ENCODE measurements at regions not wholly inside any gene's neighbourhood (a gene's known extent, or its start where the extent isn't known, plus 50 kb on each side); places are given as distances from the start of the nearest gene placed in this dataset.

- no peak for DNase-seq (ENCODE audit: low spot score in 2 of 2)
- Mint-ChIP-seq H3K27me3 (peaks cover 14% of the 10 kb centered on the region), H3K36me3 (peaks cover 4% of the 10 kb centered on the region), H3K9me3 (peaks cover 16% of the 10 kb centered on the region), H3K4me1 (no peaks in the 10 kb centered on the region), H3K4me3 (no peak overlapping the region), H3K27ac (no peak overlapping the region)
- ATAC-seq (ENCODE audit: low read depth) = no peak
Measured at GRCh38 chr13:48761256-48761655, 107.5 kb downstream of the CYSLTR2 start.

GRCh38 chr13:48769107-48769704 lies 115.5 kb downstream of the CYSLTR2 start:
- Mint-ChIP-seq H3K27ac (no peak overlapping the region), H3K4me1 (peaks cover 3% of the 10 kb centered on the region), H3K4me3 (no peak overlapping the region), H3K27me3 (peaks cover 11% of the 10 kb centered on the region), H3K9me3 (peaks cover 16% of the 10 kb centered on the region), H3K36me3 (no peaks in the 10 kb centered on the region)
- peak; percentile 95 for ATAC-seq (ENCODE audit: low read depth)
- peak; percentile 84 to 87 for DNase-seq (ENCODE audit: low spot score in 2 of 2)

- H3K9me3 Mint-ChIP-seq = peaks cover 11% of the 10 kb centered on the region
- ATAC-seq (ENCODE audit: low read depth) (no peak), DNase-seq (ENCODE audit: low spot score in 2 of 2) (no peak)
- H3K27ac Mint-ChIP-seq = no peak overlapping the region
- H3K27me3 Mint-ChIP-seq = peaks cover 16% of the 10 kb centered on the region
- H3K36me3 Mint-ChIP-seq = no peaks in the 10 kb centered on the region
- H3K4me1 Mint-ChIP-seq = peaks cover 3% of the 10 kb centered on the region
- H3K4me3 Mint-ChIP-seq = no peak overlapping the region
Measured at GRCh38 chr13:48770372-48770771, 116.6 kb downstream of the CYSLTR2 start.

- H3K36me3 Mint-ChIP-seq = no peaks in the 10 kb centered on the region
- H3K4me3 Mint-ChIP-seq = no peak overlapping the region
- peaks cover 16% of the 10 kb centered on the region for H3K27me3 Mint-ChIP-seq
- H3K4me1 Mint-ChIP-seq = peaks cover 3% of the 10 kb centered on the region
- DNase-seq (ENCODE audit: low spot score in 2 of 2) (no peak), ATAC-seq (ENCODE audit: low read depth) (no peak)
- peaks cover 3% of the 10 kb centered on the region for H3K9me3 Mint-ChIP-seq
- no peak overlapping the region for H3K27ac Mint-ChIP-seq
Measured at GRCh38 chr13:48772908-48773307, 119.2 kb downstream of the CYSLTR2 start.

GRCh38 chr13:48773531-48774275 lies 120.0 kb downstream of the CYSLTR2 start:
- Mint-ChIP-seq H3K36me3 (no peaks in the 10 kb centered on the region), H3K27ac (no peak overlapping the region), H3K27me3 (peaks cover 16% of the 10 kb centered on the region), H3K4me1 (peaks cover 3% of the 10 kb centered on the region), H3K9me3 (peaks cover 2% of the 10 kb centered on the region), H3K4me3 (no peak overlapping the region)
- ATAC-seq (ENCODE audit: low read depth) (no peak), DNase-seq (ENCODE audit: low spot score in 2 of 2) (no peak)

- H3K27me3 Mint-ChIP-seq = peaks cover 13% of the 10 kb centered on the region
- DNase-seq (ENCODE audit: low spot score in 2 of 2) = no peak
- H3K4me1 Mint-ChIP-seq = no peaks in the 10 kb centered on the region
- H3K27ac Mint-ChIP-seq = no peak overlapping the region
- no peaks in the 10 kb centered on the region for H3K36me3 Mint-ChIP-seq
- no peak overlapping the region for H3K4me3 Mint-ChIP-seq
- no peak for ATAC-seq (ENCODE audit: low read depth)
- peaks cover 8% of the 10 kb centered on the region for H3K9me3 Mint-ChIP-seq
Measured at GRCh38 chr13:48775285-48775684, 121.6 kb downstream of the CYSLTR2 start.

GRCh38 chr13:48775804-48776203 lies 122.1 kb downstream of the CYSLTR2 start:
- no peak overlapping the region for H3K4me3 Mint-ChIP-seq
- no peaks in the 10 kb centered on the region for H3K36me3 Mint-ChIP-seq
- H3K27ac Mint-ChIP-seq = no peak overlapping the region
- ATAC-seq (ENCODE audit: low read depth) (no peak), DNase-seq (ENCODE audit: low spot score in 2 of 2) (no peak)
- peaks cover 8% of the 10 kb centered on the region for H3K9me3 Mint-ChIP-seq
- peaks cover 13% of the 10 kb centered on the region for H3K27me3 Mint-ChIP-seq
- H3K4me1 Mint-ChIP-seq = no peaks in the 10 kb centered on the region

- DNase-seq (ENCODE audit: low spot score in 2 of 2) = no peak
- Mint-ChIP-seq H3K27ac (no peak overlapping the region), H3K27me3 (peaks cover 11% of the 10 kb centered on the region), H3K4me1 (no peaks in the 10 kb centered on the region), H3K9me3 (peaks cover 8% of the 10 kb centered on the region), H3K4me3 (no peak overlapping the region), H3K36me3 (no peaks in the 10 kb centered on the region)
- ATAC-seq (ENCODE audit: low read depth) = no peak
Measured at GRCh38 chr13:48776401-48776800, 122.7 kb downstream of the CYSLTR2 start.

- Mint-ChIP-seq H3K9me3 (peaks cover 8% of the 10 kb centered on the region), H3K27ac (no peak overlapping the region), H3K4me3 (no peak overlapping the region), H3K4me1 (no peaks in the 10 kb centered on the region), H3K36me3 (no peaks in the 10 kb centered on the region), H3K27me3 (peaks cover 12% of the 10 kb centered on the region)
- ATAC-seq (ENCODE audit: low read depth) (no peak), DNase-seq (ENCODE audit: low spot score in 2 of 2) (no peak)
Measured at GRCh38 chr13:48778610-48779009, 124.9 kb downstream of the CYSLTR2 start.

- DNase-seq (ENCODE audit: low spot score in 2 of 2) (no peak), ATAC-seq (ENCODE audit: low read depth) (no peak)
- Mint-ChIP-seq H3K27me3 (peaks cover 7% of the 10 kb centered on the region), H3K36me3 (peaks cover under 1% of the 10 kb centered on the region), H3K4me1 (no peaks in the 10 kb centered on the region), H3K4me3 (no peak overlapping the region), H3K9me3 (peaks cover 8% of the 10 kb centered on the region), H3K27ac (no peak overlapping the region)
Measured at GRCh38 chr13:48780713-48781341, 127.1 kb downstream of the CYSLTR2 start.

- no peak for ATAC-seq (ENCODE audit: low read depth)
- H3K36me3 Mint-ChIP-seq = peaks cover 1% of the 10 kb centered on the region
- no peak overlapping the region for H3K4me3 Mint-ChIP-seq
- H3K9me3 Mint-ChIP-seq = peaks cover 8% of the 10 kb centered on the region
- DNase-seq (ENCODE audit: low spot score in 2 of 2) = no peak
- no peaks in the 10 kb centered on the region for H3K4me1 Mint-ChIP-seq
- peaks cover 13% of the 10 kb centered on the region for H3K27me3 Mint-ChIP-seq
- H3K27ac Mint-ChIP-seq = no peak overlapping the region
Measured at GRCh38 chr13:48782429-48782840, 128.7 kb downstream of the CYSLTR2 start.

- Mint-ChIP-seq H3K27ac (no peak overlapping the region), H3K4me3 (no peak overlapping the region), H3K9me3 (peaks cover 7% of the 10 kb centered on the region), H3K27me3 (peaks cover 10% of the 10 kb centered on the region), H3K4me1 (no peaks in the 10 kb centered on the region), H3K36me3 (peaks cover 1% of the 10 kb centered on the region)
- ATAC-seq (ENCODE audit: low read depth) = no peak
- no peak for DNase-seq (ENCODE audit: low spot score in 2 of 2)
Measured at GRCh38 chr13:48783181-48783630, 129.5 kb downstream of the CYSLTR2 start.

GRCh38 chr13:48783695-48784230 lies 130.0 kb downstream of the CYSLTR2 start:
- DNase-seq (ENCODE audit: low spot score in 2 of 2) = no peak
- Mint-ChIP-seq H3K4me1 (no peaks in the 10 kb centered on the region), H3K27ac (no peak overlapping the region), H3K9me3 (peaks cover 6% of the 10 kb centered on the region), H3K27me3 (peaks cover 9% of the 10 kb centered on the region), H3K36me3 (peaks cover 1% of the 10 kb centered on the region), H3K4me3 (no peak overlapping the region)
- no peak for ATAC-seq (ENCODE audit: low read depth)

- H3K9me3 Mint-ChIP-seq = peaks cover 2% of the 10 kb centered on the region
- no peak for ATAC-seq (ENCODE audit: low read depth)
- peaks cover 1% of the 10 kb centered on the region for H3K36me3 Mint-ChIP-seq
Measured at GRCh38 chr13:48784916-48785548, 131.3 kb downstream of the CYSLTR2 start.

More at GRCh38 chr13:48784916-48785548, 131.3 kb downstream of the CYSLTR2 start:
- DNase-seq (ENCODE audit: low spot score in 2 of 2) = no peak
- Mint-ChIP-seq H3K4me1 (no peaks in the 10 kb centered on the region), H3K27ac (no peak overlapping the region), H3K4me3 (no peak overlapping the region), H3K27me3 (peaks cover 13% of the 10 kb centered on the region)

Measured in memory B cell (primary cell).